Right lung (tissue), 2 donors: ENCODE measurements at regions not wholly inside any gene's neighbourhood (a gene's known extent, or its start where the extent isn't known, plus 50 kb on each side); places are given as distances from the start of the nearest gene placed in this dataset.
"Not testable (repeated sequence)": the region's sequence is repeated elsewhere in the genome, so short reads cannot be mapped to it uniquely, and the experiment has no call there.

Experiments
- DNase-seq, 2 donors: peaks; one replicate each; pipeline ENCODE4 v3.0.0-alpha.2; 2013

GRCh38 chr5:152178350-152178699 is 226.8 kb downstream of the NMUR2 start:
- DNase-seq: no peak

- DNase-seq: no peak
These were observed 227.3 kb downstream of the NMUR2 start for GRCh38 chr5:152177626-152178349.

DNA sequence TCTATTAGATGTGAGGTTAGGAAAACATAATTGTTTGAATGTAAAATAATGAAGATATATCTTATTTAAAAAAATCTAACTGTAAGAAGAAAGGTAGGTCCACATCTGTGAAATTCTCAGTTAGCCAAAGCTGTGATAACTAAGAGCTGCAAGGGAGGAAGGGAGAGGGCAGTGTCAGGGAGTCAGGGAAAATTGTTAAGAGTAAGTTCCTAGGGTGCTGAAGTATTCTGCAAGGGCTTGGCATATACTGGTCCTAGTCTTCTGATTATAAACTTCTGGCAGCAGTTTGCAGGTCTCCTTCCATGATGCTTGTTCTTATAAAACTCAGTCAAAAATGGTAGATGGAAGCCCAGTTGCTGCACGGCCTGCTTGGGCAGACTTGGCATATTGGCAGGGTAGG is 233.2 kb downstream of the NMUR2 start:
- no peak for DNase-seq

DNA sequence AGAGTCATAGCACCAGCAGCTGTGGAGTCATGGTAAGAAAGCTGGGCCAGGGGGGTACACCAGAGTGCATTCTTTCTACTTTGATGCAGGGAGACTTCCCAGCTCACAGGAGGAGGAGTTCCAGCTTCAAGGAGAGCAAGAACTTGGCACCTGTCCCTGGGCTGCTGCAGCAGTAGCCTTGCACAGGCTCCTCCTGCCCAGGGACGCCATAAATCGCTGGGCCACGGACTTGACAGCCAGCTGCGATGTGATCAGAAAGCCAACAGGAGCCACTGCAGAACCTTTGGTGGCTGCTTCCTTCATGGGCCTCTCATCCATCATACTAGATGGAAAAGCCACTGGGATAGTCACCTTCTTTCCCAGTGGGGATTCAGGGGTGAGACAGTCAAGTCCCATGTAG is 234.7 kb downstream of the NMUR2 start:
- DNase-seq: no peak

DNA sequence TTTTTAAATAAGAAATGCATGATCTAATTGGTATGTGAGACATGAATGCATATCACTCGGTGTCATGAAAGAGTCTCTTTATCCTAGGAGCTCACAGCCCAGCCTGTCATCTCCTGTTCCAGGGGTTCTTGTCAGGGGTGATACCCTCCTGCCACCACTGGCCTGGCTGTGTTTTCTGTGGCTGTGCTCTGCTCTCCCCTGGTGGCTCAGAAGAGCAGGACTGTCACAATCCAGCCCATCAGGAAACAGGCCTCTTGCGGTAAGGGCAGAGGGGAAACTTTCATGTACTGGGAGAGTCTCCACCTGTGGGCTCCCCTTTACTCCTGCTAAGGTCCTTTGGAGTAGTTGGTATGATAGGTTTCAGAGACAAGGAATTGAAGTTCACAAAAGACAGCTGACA is 240.2 kb upstream of the GLRA1 start:
- no peak for DNase-seq

DNA sequence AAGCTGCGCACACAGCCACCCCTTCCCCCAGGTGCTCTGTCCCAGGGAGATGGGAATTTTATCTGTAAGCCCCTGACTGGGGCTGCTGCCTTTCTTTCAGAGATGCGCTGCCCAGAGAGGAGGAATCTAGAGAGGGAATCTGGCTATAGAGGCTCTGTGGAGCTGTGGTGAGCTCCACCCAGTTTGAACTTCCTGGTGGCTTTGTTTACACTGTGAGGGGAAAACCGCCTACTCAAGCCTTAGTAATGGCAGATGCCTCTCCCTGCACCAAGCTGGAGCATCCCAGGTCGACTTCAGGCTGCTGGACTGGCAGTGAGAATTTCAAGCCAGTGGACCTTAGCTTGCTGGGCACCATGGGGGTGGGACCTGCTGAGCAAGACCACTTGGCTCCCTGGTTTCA is 235.2 kb upstream of the GLRA1 start:
- DNase-seq: not testable (repeated sequence)

GRCh38 chr5:152154452-152154851 is 229.8 kb upstream of the GLRA1 start:
- DNase-seq: not testable (repeated sequence)

DNA sequence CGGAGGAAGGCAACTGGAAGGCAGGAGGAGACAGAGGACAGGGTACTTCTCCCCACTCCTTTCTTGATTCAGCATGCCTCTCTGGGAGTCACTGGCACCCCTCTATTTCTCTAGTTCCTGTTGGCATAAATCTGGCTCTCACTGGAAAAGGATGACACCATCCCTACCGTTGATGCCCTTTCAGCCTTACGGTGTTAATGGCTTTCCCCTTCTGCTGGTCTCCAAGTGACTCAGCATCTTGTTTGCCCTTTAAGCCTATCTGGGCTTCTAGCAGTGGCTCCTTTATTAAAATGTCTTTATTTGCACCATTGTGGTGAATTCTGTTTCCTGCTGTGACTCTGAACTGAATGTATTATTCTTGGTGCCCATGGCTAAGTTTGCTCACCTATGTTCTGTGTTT is 227.3 kb upstream of the GLRA1 start:
- DNase-seq: no peak

DNA sequence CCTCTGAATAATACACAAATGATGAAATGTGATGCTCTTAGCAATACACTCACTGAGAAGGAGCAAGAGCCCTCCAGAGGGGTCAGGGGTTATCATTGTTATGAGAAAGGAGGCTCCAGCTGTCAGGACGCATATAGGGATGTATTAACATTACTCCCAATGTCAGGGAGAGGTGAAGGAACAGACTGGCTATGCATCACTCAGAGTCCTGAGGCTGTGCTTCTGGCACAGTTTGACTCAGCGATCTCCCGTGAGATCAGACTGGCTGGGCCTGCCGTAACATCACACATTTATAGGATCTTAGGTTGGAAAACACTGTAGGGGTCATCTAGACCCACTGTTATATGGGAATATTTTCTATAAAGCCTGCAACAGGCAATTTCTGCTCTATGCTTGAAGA is 226.5 kb upstream of the GLRA1 start:
- DNase-seq: no peak

DNA sequence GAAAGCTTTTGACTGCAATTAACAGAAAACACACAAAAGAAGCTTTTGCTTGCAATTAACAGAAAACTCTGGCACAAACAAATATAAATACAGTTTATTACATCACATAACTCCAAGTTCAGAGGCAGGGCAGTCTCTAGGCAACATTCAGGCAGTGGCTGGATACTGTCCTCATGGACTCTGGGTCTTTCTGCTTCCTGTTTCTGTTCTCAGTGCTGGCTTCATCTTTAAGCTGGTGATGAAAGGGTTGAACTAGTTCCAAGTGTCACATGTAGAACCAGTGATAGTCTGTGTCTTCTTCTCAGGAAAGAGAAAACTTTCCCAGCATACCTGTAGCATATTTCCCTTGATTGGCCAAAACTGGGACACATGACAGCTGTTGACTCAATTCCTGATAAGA is 222.6 kb upstream of the GLRA1 start:
- DNase-seq: peak; percentile 12 to 24

- no peak for DNase-seq
These were observed 221.9 kb upstream of the GLRA1 start for GRCh38 chr5:152146566-152146965.

DNA sequence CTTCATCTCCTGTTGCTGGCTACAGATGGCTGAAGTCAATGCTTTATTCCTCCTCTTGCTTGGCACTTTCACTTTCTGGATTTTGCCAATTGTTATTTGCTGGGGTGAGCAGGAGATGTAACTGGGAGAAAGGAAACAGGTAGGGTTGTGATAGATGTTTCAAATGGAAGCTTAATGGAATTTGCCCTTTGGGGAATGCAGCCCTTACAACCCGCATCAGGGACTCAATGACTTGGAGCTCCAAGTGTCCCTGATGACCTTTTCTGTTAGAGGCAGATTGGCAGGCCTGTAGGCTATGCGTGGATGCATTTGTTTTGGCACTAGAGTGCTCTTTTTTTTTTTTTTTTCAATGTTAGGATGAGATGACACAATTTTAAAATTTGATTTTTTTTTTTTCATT is 219.9 kb upstream of the GLRA1 start:
- no peak for DNase-seq

GRCh38 chr5:152144030-152144429 is 219.4 kb upstream of the GLRA1 start:
- DNase-seq: no peak

GRCh38 chr5:152142840-152143469 is 218.3 kb upstream of the GLRA1 start:
- DNase-seq: peak; percentile 37 to 63

- DNase-seq: no peak
These were observed 215.7 kb upstream of the GLRA1 start for GRCh38 chr5:152140347-152140746.

- no peak for DNase-seq
These were observed 212.4 kb upstream of the GLRA1 start for GRCh38 chr5:152137063-152137462.

DNA sequence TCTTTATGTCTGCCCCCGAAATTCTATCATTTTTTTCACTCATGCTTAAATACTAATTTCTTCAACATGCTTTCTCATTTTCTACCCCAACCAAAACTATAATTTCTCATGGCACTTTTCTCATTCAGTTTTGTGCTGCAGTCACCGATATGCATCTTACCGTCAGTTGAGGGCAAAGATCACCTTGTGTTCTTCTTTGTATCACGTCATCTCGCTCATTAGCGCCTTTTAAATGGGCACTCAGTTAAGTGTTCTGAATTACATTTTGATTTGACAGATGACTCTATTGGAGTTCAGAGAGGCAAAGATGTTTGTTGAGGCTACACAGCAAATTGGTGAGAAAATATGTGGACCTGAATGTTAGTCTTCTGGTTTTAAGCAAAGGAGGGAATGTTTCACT is 211.7 kb upstream of the GLRA1 start:
- DNase-seq: no peak

DNA sequence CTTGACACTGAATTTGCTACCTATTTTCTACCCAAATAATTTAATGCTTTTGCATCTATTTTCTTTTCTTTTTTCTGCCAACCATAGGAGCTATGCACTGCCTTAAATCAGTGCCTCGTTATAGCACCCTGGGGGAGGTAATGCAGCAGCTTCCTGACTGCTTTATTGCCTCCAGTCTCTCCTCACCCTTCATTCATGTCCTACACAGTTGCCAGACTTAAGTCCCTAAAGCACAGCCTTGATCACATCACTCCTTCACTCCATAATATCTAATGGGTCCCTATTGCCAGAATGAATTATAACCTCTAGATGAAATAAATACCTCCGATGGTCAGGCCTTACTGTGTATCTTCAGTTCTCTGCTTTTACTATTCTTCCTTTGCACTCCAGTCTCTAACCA is 211.2 kb upstream of the GLRA1 start:
- no peak for DNase-seq

DNA sequence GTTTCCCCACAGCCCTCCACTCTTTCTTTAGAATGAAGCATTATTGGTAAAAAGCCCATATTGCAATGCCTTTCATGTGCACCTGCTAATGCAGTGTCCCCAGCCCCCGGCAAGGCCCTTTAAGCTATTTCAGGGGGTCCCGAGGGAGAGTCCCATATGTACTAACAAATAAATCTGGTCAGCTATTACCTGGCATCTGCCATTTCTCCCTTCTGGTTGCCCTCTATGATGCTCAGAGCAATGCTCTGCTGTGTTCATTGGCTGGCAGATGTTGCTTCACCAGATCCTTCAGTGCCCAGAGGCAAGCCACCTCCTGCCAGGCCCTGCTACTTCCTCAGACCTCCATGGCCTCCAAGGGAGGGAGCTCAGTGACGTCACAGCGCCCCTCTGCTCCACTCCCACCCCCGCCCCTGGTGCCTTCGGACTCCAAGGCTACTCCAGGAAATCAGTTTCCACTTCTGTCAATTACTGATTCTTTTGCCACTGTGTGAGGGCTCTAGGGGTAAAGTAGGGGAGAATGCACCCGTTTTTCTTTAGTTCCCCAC is 201.1 kb upstream of the GLRA1 start:
- no peak for DNase-seq

GRCh38 chr5:152124409-152125041 is 199.9 kb upstream of the GLRA1 start:
- no peak for DNase-seq

- DNase-seq: peak; percentile 45 to 51
These were observed 194.2 kb upstream of the GLRA1 start for GRCh38 chr5:152118676-152119470.

- no peak for DNase-seq
These were observed 192.3 kb upstream of the GLRA1 start for GRCh38 chr5:152116934-152117333.
